ENCODE measurements at regions not wholly inside any gene's neighbourhood (a gene's known extent, or its start where the extent isn't known, plus 50 kb on each side); places are given as distances from the start of the nearest gene placed in this dataset.

- ChIA-PET CTCF (no interaction called here), POLR2A (ENCODE audit: unreplicated experiment) (no interaction called here)
- no peak overlapping the region for H3K4me2 ChIP-seq
Measured at GRCh38 chr4:184568770-184569169, 80.5 kb downstream of the CASP3 start.

GRCh38 chr4:184563621-184564020, 85.6 kb downstream of the CASP3 start:
- CTCF ChIA-PET, result no interaction called here
- no TSS peak for BruUV-seq (replicated peaks)

More at GRCh38 chr4:184568770-184569169, 80.5 kb downstream of the CASP3 start:
- Histone ChIP-seq H3K9me3 (ENCODE audit: insufficient read depth, low read depth) (no peaks in the 10 kb centered on the region), H3F3A (ENCODE audit: insufficient read depth, low read depth) (no peaks in the 10 kb centered on the region), H3K4me1 (replicated peaks; ENCODE audit: insufficient read depth) (no peaks in the 10 kb centered on the region), H3K4me3 (no peak overlapping the region), H3K79me2 (ENCODE audit: low read depth) (no peaks in the 10 kb centered on the region), H3K27me3 (ENCODE audit: insufficient read depth, low read depth) (no peaks in the 10 kb centered on the region), H3K27ac (no peak overlapping the region), H2AFZ (no peak overlapping the region), H4K20me1 (ENCODE audit: insufficient read depth) (no peaks in the 10 kb centered on the region), H3K9me2 (ENCODE audit: insufficient read depth) (no peaks in the 10 kb centered on the region), H3K36me3 (ENCODE audit: low read depth) (no peaks in the 10 kb centered on the region)
- no TSS peak for BruUV-seq (replicated peaks)
- TF ChIP-seq CTCF (conservative IDR thresholded peaks at IDR 0.05), result no peak
- no peak for DNase-seq
- intact Hi-C loops (cut with micrococcal nuclease; ENCODE audit: unreplicated experiment), result no loop called here

GRCh38 chr4:184558996-184559395, 84.6 kb upstream of the IRF2 start:
- TF ChIP-seq CTCF (conservative IDR thresholded peaks at IDR 0.05) (no peak), EZH2 (IDR thresholded peaks at IDR 0.05; ENCODE audit: low read depth) (no peak)
- Histone ChIP-seq H4K20me1 (ENCODE audit: insufficient read depth) (no peaks in the 10 kb centered on the region), H3K79me2 (ENCODE audit: low read depth) (no peaks in the 10 kb centered on the region), H3K27ac (no peak overlapping the region), H3K4me3 (no peak overlapping the region), H3K27me3 (ENCODE audit: insufficient read depth, low read depth) (no peaks in the 10 kb centered on the region), H3K36me3 (ENCODE audit: low read depth) (no peaks in the 10 kb centered on the region), H3K4me2 (no peak overlapping the region), H3K4me1 (replicated peaks; ENCODE audit: insufficient read depth) (no peaks in the 10 kb centered on the region), H3K9me2 (ENCODE audit: insufficient read depth) (no peaks in the 10 kb centered on the region), H2AFZ (no peak overlapping the region), H3K9me3 (ENCODE audit: insufficient read depth, low read depth) (no peaks in the 10 kb centered on the region), H3F3A (ENCODE audit: insufficient read depth, low read depth) (no peaks in the 10 kb centered on the region)
- intact Hi-C loops (cut with micrococcal nuclease; ENCODE audit: unreplicated experiment), result no loop called here
- POLR2A ChIA-PET (ENCODE audit: unreplicated experiment), result no interaction called here
- DNase-seq, result no peak
- no TSS peak for BruUV-seq (replicated peaks)
- CTCF ChIA-PET, result no interaction called here

More at GRCh38 chr4:184563621-184564020, 85.6 kb downstream of the CASP3 start:
- Histone ChIP-seq H3K4me2 (no peak overlapping the region), H3K27ac (no peak overlapping the region), H3K4me3 (no peak overlapping the region), H3K27me3 (ENCODE audit: insufficient read depth, low read depth) (no peaks in the 10 kb centered on the region), H3K36me3 (ENCODE audit: low read depth) (no peaks in the 10 kb centered on the region), H3F3A (ENCODE audit: insufficient read depth, low read depth) (no peaks in the 10 kb centered on the region), H3K79me2 (ENCODE audit: low read depth) (no peaks in the 10 kb centered on the region), H4K20me1 (ENCODE audit: insufficient read depth) (no peaks in the 10 kb centered on the region), H3K4me1 (replicated peaks; ENCODE audit: insufficient read depth) (no peaks in the 10 kb centered on the region), H2AFZ (no peak overlapping the region), H3K9me3 (ENCODE audit: insufficient read depth, low read depth) (no peaks in the 10 kb centered on the region), H3K9me2 (ENCODE audit: insufficient read depth) (no peaks in the 10 kb centered on the region)
- intact Hi-C loops (cut with micrococcal nuclease; ENCODE audit: unreplicated experiment), result no loop called here
- POLR2A ChIA-PET (ENCODE audit: unreplicated experiment), result no interaction called here
- TF ChIP-seq EZH2 (IDR thresholded peaks at IDR 0.05; ENCODE audit: low read depth) (no peak), CTCF (conservative IDR thresholded peaks at IDR 0.05) (no peak)
- no peak for DNase-seq

Measured in PC-9 (cell line).